Skin of body (tissue), 1 donor: ENCODE measurements at regions not wholly inside any gene's neighbourhood (a gene's known extent, or its start where the extent isn't known, plus 50 kb on each side); places are given as distances from the start of the nearest gene placed in this dataset.
A peak's percentile ranks its signal among the peaks of the same experiment; 100 is the strongest.

Source experiments
- DNase-seq: peaks from one replicate; lab custom pipeline; 2025; lab: John Stamatoyannopoulos, UW

DNA sequence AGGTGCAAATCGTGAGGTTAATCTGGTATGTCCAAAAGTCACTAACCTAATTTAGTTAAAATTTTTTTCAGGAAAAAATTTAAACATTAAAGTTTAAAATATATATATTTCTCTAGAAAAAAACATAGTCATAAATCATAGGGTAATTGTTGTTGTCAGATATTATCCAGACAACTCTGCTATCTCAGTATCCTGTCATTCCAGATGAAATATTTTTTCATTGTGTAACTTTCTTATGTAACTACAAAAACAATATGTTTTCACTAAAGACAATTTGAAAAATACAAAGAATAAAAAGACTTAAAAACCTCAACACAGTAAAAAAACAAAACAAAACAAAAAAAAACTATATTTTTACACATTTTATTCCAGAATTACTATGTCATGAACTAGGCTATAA lies 57.6 kb downstream of the TENT5A start:
- no peak for DNase-seq

DNA sequence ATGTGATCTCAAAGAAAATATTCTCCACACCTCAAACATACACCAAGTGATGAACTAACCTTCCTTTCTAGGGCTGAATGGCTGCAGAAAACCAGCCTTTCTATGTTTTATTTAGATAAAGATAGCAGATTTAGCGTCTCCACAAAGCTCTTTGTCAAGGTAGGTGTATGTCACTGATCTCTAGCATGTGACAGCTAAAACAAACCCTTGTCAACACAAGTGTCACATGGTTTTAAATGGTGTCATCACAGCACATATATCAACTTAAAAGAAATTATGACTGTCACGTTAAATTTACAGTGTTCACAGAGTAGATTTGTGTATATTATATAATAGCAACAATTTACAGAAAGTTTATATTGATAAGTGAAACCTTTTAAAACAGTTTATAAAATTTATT lies 58.3 kb downstream of the TENT5A start:
- DNase-seq: no peak

DNA sequence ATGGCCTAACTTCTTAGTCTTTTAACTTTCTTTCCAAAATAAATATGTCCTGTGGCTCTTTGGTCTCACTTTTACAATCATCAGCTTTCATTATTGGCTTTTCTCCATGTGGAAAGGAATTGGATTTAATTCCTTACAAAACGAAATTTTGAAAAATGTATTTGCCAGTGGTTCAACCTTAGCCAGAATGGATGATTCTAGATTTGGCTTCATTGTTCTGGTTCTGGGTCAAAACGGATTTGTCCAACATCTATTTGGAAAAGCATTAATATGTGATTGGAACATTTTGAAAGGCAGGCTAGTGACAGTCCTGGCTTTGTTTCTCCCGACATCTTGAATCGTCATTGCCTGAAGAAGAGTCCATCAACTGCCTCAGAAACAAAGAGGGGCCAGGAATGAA lies 59.2 kb downstream of the TENT5A start:
- no peak for DNase-seq

DNA sequence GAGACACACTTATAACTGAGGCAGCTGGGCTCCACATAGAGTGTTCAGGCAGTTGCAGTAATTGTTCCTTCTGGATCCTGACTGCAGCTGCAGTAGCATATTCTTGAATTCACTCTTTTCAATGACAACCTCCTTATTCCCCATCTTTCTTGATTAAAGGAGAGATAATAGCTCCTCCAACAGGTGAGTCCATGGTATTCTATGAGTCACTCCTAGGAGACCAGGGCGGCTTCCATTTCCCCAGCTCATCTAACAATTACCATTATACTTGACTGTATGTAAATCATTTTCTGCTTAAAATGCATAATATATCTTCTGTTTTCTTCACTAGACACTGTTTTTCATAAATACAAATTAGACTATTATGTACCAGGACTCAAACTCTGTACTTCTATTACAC lies 62.4 kb downstream of the TENT5A start:
- DNase-seq: no peak

DNA sequence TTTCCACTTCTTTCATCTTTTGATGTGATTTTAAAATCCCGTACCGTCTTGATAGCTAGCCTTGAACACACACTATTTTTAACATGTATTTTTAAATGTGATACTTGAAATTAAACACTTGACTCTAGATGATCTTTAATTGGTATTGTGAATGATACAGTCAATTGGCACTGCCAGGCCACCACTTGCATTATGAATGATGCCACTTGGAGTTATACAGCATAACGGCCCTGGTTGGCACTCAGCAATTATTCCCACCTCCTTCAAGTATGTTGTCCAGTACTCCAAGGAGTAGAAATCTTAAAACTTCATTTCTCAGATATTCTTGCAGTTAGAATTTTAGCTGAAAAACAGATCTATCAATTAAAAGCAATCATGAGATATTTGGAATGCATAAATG lies 62.9 kb downstream of the TENT5A start:
- no peak for DNase-seq

DNA sequence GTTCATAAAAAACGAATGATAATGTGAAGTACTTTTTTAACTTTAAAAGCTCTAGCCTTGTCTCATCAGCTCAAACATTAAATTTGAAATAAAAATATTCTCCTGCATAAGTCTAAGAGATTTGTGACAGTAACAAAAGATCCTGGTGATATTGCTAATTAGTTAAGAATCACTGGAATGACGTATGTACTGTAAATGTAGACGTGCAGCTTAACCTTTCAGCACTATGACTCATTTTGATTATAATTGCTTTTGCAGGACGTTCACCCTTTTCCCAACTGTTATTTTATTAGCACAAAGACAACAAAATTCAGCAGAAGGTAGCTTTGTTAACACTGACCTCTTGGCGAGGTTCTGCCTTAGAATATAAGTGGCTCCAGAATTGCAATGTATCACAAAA lies 68.6 kb downstream of the TENT5A start:
- DNase-seq: no peak

DNA sequence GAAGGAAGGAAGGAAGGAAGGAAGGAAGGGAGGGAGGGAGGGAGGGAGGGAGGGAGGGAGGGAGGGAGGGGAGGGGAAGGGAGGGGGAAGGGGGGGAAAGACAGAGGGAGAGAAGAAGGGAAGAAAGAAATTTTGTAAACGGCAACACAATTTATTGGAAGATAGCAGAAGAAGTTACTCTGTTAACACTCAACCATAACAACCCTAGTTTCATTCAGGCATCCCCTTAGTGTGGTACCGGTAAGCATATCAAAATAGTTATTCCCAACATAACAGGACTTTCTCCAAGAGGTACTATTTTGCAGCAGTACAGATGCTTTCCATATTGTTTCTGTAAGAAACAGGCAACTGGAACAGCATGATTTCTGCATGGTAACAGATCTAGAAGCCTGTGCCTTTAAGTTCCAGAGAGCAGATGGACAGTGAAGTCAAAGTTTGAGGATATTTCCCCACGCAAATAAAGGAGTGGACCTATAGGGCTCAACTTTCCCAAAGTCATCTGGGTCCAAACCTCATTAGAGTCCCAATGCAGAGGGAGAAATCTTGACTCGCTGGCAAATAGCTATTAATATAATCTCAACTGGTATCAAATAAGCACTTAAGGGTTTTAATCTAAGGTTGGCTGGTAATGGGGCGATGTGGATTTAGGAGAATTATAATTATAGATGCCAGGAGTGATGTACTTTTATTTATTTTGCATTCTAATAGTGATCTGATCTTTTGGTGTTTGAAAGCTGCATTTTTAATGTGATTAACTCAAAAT lies 69.4 kb downstream of the TENT5A start:
- no peak for DNase-seq

DNA sequence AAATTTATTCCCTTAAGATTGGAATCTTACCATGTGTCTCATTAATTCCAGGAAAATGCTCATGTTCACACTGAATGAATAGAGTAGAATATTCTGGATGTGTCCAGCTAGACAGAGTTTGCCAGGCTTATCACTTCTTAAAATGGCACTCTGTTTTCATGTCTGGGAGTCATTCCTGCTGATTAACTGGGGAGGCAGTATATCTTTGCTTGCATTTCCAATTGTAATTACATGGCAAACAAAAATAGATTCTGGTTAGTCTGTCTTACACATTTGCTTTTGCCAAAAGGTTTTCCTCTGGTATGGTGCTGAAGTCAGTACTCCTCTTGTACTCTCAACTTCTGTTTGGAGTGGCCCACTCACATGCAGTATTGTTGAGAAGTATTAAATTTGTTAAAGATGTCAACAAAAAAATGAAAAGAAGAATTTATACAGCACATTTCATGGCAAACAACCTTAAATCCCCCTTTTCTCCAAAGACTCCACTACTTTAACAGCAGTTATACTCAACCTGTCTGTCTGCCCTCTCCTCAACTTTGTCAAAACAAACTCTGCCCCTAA lies 70.2 kb downstream of the TENT5A start:
- DNase-seq: no peak

DNA sequence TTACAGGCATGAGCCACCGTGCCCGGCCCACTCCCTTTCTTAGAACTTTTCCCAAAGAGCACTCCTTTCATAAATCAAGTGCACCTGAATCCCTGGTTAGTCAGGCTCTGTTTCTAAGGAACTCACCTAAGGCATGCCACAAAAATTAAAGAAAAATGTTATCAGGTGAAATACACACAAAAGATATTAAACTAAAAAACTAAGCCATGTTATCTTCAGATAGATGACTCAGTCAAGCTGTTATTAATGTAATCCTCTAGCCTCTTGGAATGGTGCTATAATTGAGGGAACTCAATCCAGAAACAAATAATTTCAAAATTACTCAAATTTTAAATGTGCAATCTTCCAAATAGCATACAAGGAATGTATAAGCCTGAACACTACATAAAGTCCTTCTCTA lies 83.0 kb downstream of the TENT5A start:
- DNase-seq: no peak

DNA sequence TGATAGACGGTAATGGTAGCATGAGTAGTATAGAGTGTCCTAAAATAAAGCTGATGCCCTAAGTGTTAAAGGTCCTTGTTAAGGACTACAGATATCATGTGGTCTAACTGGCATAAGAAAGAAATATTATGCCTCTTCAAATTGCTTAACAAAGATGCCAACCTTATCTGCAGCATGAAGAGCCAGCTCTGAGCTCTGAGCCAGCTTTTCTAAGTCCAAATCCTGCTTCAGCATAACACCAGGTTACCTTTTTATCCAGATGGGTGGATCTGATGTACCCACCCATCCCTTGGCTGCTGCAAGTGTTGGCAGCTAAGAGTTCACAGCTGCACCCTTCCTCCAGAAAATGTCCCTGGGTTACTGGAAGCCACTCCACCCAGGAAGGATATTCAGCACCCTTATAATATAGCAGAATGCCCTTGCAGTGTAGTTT lies 83.8 kb downstream of the TENT5A start:
- no peak for DNase-seq

DNA sequence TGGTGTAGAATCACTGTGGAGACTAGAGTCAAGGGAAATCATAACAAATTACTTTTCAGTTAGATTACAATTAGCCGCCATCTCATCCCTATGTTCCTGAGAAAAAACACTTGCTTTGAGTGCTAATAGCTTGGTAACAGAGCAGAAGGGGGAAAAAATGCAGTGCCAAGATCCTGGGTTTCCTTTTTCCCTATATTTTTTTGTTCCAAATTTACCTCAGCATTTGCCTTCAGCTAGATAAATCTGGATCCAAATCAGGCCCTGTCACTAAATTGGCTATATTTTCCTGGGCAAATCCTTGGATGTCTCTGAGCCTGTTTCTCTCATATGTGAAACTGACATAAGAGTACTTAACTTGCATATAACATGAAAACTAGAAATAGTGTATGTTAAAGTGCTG lies 86.0 kb downstream of the TENT5A start:
- DNase-seq: no peak

DNA sequence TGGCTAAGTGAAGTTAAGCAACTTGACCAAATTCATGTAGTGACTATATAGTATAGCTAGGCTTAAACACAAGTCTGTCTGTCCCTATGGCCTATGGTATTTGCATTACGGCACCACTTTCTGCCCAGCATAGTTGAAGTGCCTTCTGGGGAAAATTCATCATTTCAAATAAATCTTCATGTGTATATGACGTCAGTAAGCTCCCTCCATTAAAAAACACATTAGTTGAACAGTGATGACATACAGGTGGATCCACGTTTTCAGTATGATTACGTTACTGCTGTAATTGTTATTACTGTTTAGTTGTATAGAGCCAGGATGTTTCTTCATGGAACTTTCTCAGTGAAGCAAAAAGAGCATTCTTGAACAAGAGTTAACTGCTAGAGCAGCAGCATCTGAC lies 96.2 kb downstream of the TENT5A start:
- DNase-seq: no peak

DNA sequence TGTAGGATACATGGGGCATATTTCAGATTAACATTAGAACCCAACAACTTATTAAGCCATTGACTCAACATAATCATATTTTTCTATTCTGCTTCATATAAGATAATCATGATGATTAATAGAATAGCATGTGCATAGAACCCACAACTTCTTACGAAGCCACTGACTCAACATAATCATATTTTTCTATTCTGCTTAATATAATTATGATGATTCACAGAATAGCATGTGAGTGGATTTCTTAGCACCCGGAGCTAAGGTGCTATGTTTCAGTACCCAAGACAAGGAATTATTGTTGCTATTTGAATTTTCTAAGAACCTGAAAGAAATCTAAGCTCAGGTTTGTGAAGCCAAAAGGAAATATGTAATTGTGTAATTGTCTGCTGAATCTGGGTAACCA lies 96.8 kb downstream of the TENT5A start:
- DNase-seq: no peak

DNA sequence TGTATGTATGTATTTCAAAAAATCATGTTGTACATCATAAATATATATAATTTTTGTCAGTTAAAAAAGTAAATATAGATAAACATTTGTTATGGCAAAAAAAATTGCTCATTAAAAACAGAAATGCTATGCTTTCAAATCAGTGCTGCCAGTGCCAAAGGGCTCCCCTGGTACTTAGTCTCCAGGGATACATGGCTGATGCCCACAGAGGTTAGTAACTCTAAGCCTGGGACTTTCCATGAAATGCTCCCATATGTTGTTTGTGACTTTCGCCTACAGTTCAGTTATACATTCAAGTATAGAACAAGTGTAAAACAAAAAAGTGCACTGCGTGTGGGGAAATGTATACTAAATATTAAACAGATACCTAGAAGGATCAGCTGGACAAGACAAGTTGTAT lies 104.0 kb downstream of the TENT5A start:
- no peak for DNase-seq

DNA sequence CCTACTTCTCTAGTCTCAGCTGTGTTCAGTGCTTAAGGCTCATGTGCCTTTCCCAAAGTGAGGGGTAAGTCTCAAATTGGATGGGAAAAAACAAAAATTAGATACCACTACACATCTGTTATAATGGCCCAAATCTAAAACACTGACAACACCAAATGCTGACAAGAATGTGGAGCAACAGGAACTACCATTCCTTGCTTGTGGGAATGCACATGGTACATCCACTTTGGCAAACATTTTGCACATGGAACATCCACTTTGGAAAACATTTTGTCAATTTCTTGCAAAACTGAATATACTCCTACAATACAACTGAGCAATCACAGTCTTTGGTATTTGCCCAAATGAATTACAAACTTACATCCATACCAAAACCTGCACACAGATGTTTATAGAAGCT lies 109.3 kb downstream of the TENT5A start:
- DNase-seq: no peak

DNA sequence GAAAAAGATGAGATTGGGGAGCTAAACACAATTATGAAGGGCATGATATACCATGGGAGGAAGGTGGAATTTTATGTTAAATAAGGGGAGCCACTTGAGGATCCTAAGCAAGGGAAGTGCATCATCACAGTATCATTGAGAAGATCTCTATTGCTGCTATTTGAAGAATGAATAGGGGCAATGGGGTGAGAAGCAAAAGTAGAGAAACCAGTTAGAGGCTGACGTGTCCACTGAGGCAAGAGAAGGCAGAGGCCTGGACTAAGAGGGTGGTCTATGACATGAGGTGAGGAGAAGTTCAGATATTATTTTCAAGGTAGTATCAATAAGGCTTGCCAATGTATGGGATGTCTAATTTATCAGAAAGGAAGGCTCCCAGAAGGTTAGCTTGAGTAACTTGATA lies 111.6 kb downstream of the TENT5A start:
- DNase-seq: no peak

DNA sequence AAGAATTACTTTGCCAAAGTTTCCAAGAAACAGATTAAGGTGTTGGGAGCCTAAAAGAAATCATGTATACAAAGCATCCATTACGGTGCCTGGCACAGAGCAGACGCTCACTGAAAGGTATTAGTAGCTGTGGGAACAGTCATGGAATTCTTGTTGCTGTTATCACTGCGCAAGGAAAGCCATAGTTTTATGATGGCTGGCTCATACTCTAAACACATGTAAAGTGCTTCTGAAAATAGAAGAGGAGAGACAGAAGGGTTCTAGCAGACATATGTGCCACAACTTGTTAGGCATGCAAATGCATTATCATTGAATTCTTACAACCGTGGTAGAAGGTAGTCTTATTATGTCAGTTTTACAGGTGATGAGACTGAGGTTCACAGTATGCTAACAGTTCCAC lies 112.4 kb downstream of the TENT5A start:
- no peak for DNase-seq

DNA sequence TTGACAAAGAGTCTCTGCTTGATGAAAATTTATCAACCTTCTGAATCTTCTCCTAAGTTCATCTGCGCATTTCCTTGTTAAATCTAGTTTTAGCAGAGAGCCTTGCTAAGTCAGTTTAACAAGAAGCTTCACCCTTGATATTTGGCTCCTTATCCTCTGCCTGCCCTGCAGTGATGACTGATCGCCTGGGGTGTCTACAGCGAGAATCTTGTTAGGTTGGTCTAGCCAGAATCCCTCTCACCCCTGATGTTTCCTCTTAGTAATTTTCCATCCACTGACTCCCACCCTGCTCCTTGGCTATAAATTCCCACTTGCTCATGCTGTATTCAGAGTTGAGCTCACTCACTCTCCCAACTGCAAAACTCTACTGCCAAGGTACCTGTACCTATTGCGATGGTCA lies 114.1 kb downstream of the TENT5A start:
- DNase-seq: no peak

DNA sequence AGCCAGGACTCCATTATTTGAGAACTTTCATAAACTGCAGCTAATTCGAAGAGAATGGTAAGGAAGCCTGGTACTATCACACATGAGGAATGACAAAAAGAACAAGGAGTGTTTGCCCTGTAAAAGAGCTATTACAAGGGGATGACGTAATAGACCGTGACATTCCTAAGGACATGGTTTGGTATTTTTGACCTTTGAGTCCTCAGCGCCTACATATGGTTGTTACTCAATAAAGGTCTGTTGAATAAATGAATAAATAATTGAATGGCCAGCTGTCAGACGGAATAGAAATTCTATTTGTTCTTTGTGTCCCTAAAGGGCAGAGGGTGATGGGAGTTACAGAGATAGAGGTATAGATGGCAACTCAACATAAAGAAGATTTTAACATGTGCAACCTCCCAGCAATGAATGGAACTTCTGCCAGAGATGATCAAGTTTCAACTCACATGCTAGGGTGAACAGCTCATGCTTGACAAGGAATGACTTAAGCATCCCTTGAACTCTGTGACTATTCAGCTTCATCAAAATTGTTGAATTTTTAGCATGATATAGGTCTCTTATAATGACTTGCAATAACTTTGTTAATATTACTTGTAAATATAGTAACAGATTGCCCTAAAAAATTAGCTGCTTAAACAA lies 115.4 kb downstream of the TENT5A start:
- peak; percentile 6 for DNase-seq

DNA sequence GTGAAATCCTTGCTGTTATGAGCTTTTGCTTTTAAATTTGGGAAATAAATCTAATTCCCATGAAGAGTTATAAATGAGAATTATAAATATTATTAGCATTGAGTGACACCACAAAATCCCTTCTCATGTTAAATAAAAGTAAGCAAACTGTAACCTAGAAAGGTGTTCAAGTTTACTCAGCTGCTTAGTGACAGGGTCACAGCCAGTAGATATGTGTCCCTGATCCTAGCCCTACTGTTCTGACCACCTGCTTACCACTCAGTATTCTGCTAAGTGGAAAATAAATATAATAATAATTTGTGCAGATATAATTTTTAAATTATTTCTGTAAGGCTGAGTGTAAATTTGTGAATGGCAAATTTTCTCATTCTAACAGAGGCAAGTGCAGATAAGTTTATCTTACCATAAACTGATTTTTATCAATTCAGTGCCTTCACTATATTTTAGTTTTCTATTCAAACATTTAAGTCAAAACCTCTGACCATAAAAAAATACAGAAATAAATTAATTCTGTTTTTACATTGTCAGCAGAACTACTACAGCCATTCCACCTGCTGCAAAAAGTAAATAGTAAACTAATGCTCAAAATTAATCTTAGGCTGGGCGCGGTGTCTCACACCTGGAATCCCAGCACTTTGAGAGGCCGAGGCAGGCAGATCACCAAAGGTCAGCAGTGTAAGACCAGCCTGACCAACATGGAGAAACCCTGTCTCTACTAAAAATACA lies 118.2 kb downstream of the TENT5A start:
- DNase-seq: no peak

DNA sequence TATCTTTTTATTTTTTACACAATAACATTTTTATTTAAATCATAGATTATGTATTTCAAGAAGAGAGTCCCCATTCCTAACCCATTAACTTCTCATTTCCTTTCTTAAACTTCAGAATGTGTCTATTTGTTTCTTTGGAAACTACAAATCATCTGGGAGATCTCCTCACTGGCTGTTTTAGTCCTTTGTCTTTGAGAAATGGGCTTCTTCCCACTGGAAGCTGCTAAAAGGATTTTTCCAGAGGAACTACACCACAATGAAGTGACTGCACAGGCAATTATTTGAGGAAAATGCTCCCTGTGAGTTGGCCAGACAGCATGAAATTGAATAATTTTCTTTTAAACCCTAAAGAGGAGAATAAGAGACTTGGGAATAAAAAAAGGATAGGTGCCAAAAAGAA lies 119.1 kb downstream of the TENT5A start:
- DNase-seq: no peak

DNA sequence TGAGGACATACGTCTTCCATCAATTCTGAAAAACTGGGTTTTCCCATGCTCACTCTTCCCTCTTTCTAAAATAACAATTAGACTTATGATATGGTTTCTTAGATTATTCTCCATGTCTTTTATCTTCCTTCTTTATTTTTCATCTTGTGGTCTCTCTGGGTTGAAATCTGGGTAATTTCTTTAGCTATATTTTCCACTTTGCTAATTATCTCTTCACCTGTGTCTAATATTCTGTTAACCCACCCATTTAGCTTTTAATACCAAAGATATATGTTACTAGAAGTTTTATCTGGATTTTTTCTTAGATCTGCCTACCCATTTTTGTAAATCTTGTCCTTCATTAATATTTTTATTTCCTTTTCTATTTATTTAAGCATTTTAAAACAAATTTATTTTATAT lies 121.8 kb downstream of the TENT5A start:
- no peak for DNase-seq
